ENCODE measurements at regions not wholly inside any gene's neighbourhood (a gene's known extent, or its start where the extent isn't known, plus 50 kb on each side); places are given as distances from the start of the nearest gene placed in this dataset.
A peak's percentile ranks its signal among the peaks of the same experiment; 100 is the strongest.

DNA sequence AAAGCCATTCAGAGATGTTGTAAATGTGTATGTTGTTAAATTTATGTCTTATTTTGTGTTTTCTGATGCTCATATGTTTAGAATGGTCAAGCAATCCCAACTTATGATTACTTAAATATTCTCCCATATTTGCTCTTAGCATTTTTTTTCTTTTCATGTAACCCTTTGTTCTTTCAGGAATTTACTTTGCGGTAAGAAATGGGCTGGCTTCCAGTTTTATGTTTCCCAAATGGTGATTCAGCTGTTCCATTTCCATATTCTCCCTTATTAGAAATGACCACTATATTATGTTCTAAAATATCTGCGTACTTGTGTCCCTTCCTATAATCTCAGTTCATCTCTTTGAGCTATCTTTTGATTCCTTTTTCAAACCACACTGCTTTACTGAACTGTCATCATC, 113.7 kb downstream of the CDH26 start:
- no peak overlapping the region for H3K4me3 ChIP-seq (ENCODE audit: low read depth, low read length)
- in situ Hi-C loops (cut with HindIII; ENCODE audit: low sequenced_read_pairs) = no loop called here
- TF ChIP-seq, protein P1, sequence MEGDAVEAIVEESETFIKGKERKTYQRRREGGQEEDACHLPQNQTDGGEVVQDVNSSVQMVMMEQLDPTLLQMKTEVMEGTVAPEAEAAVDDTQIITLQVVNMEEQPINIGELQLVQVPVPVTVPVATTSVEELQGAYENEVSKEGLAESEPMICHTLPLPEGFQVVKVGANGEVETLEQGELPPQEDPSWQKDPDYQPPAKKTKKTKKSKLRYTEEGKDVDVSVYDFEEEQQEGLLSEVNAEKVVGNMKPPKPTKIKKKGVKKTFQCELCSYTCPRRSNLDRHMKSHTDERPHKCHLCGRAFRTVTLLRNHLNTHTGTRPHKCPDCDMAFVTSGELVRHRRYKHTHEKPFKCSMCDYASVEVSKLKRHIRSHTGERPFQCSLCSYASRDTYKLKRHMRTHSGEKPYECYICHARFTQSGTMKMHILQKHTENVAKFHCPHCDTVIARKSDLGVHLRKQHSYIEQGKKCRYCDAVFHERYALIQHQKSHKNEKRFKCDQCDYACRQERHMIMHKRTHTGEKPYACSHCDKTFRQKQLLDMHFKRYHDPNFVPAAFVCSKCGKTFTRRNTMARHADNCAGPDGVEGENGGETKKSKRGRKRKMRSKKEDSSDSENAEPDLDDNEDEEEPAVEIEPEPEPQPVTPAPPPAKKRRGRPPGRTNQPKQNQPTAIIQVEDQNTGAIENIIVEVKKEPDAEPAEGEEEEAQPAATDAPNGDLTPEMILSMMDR (IDR thresholded peaks at IDR 0.05; ENCODE audit: low read depth, low read length) = no peak
- peak; percentile 34 for DNase-seq (ENCODE audit: low read depth, low spot score)

DNA sequence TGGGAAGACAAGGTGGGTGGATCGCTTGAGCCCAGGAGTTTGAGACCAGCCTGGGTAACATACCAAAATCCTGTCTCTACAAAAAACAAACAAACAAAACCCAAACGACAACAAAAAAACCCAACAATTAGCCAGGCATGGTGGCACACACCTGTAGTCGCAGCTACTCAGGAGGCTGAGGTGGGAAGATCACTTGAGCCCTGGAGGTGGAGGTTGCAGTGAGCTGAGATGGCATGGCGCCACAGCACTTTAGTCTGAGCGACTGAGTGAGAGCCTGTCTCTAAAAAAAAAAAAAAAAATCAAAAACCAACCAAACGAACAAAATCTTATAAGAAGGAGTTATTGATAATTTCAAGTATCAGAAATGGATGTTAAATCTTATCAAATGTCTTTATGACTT, 114.9 kb downstream of the CDH26 start:
- DNase-seq (ENCODE audit: low read depth, low spot score) = no peak
- no peak overlapping the region for H3K4me3 ChIP-seq (ENCODE audit: low read depth, low read length)
- TF ChIP-seq, protein P1 (IDR thresholded peaks at IDR 0.05; ENCODE audit: low read depth, low read length) = no peak
- in situ Hi-C loops (cut with HindIII; ENCODE audit: low sequenced_read_pairs) = no loop called here

DNA sequence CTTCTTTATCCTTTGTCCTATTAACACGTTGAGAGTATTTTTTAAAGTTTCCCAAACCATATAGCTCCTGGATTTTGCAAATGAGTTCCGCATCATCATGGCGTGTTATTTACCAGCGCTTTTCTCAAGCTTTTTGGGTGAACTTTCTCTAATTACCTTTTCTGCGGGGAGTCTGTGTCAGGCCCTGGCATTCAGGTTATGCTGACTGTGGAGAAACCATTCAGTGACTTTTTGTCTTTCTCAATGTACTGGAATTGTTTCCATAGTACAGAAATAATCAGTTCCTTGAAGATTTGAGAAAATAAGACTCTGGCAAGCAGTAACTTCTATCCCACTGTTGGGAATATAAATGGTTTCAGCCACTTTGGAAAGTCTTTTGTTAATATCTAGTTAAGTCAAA, 115.3 kb downstream of the CDH26 start:
- in situ Hi-C loops (cut with HindIII; ENCODE audit: low sequenced_read_pairs) = no loop called here
- no peak overlapping the region for H3K4me3 ChIP-seq (ENCODE audit: low read depth, low read length)
- DNase-seq (ENCODE audit: low read depth, low spot score) = no peak
- TF ChIP-seq, protein P1 (IDR thresholded peaks at IDR 0.05; ENCODE audit: low read depth, low read length) = no peak

DNA sequence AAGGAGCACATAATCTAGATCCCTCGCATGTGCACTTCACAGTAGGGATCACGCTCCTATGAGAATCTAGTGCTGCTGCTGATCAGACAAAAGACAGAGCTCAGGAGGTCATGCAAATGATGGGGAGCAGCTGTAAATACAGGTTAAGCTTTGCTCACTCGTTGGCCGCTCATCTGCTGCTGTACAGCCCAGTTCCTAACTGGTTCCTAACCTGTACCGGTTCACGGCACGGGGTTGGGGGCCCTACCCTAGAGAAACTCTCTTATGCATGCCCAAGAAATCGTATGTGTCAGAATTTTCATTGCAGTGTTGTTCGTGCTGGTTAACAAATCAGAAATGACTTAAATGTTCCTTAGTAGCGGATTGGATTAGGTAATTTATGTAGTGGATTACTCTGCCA, 116.1 kb downstream of the CDH26 start:
- in situ Hi-C loops (cut with HindIII; ENCODE audit: low sequenced_read_pairs) = no loop called here
- DNase-seq (ENCODE audit: low read depth, low spot score) = no peak
- H3K4me3 ChIP-seq (ENCODE audit: low read depth, low read length) = no peak overlapping the region
- TF ChIP-seq, protein P1 (IDR thresholded peaks at IDR 0.05; ENCODE audit: low read depth, low read length) = no peak

DNA sequence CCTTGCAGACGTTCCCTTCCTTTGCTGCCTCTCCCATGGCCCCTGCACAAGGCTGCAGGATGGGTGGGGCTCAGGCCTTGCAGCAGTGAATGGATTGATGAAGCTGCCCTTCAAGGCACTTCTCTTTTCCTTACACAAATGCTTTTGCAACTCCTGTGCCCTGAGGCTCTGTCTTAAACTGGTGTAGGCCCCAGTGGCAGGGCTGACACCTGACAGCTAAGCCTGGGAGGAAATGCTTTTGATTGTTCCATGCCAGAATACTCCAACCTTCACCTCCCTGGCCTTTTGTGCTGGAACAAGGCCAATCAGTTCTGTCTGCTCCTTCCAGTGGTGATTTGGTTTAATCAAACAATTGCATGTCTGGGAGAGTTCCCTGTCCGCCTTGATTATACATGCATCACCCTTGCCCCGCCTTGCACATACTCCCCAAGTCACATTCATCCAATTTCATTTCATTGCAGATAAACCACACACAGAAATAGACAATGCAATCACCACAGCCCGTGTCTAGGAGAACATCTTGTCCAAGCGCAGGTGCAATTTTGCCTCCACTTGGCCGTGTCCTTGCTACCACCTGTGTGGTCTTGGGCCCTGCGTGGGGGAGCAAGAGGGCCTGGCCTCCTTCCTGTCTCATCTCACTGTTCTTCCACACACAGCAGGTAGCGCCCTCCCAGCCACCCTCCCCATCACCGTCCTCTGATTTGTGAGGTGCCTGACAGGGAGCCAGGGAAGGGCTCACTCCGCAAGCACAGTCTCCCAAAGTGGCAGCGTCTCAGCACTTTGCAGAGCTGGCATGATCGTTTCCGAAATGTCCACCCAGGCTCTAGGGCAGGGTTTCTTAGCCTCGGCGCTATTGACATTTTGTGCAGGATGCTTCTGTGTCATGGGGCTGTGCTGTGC, 120.4 kb downstream of the CDH26 start:
- H3K4me3 ChIP-seq (ENCODE audit: low read depth, low read length) = no peak overlapping the region
- DNase-seq (ENCODE audit: low read depth, low spot score) = no peak
- in situ Hi-C loops (cut with HindIII; ENCODE audit: low sequenced_read_pairs) = no loop called here
- TF ChIP-seq, protein P1 (IDR thresholded peaks at IDR 0.05; ENCODE audit: low read depth, low read length) = no peak

DNA sequence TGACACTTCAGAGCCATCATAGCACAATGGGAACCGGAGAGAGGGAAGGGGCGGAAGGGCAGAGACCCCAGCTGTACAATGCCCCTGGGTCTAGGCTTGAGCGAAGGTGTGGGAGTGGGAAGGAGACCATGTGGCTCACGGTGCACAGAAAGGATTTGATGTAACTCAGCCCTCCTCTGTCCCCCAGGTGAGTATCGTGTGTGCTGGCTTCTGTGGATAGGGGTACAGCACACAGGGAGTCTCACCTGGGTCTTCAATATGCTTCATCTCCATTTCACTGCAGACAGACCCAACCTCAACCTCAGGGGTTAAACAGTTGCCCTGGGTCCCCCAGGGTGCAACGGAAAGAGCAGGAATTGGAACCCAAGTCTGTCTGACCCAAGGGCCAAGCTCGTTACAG, 122.2 kb downstream of the CDH26 start:
- TF ChIP-seq, protein P1 (IDR thresholded peaks at IDR 0.05; ENCODE audit: low read depth, low read length) = no peak
- DNase-seq (ENCODE audit: low read depth, low spot score) = no peak
- H3K4me3 ChIP-seq (ENCODE audit: low read depth, low read length) = no peak overlapping the region
- in situ Hi-C loops (cut with HindIII; ENCODE audit: low sequenced_read_pairs) = no loop called here
